Right lobe of liver (tissue), 6 donors: ENCODE measurements at regions not wholly inside any gene's neighbourhood (a gene's known extent, or its start where the extent isn't known, plus 50 kb on each side); places are given as distances from the start of the nearest gene placed in this dataset.

Experiments used
- ATAC-seq, 4 donors: fragments of 200-7000 bp; cut with Tn5 transposase; one replicate each; pipeline ENCODE4 v1.9.1; 2020; ENCODE audit warnings: mild to moderate bottlenecking in 4 of 4, moderate library complexity in 4 of 4
- DNase-seq, 3 donors: peaks; one replicate each; pipeline ENCODE4 v3.0.0-alpha.2; 2020
- H3K27ac ChIP-seq, 3 donors: fragments of 200-600 bp; one replicate each; pipeline ENCODE4 v1.8.0; 2022
- H3K27me3 ChIP-seq, 2 donors: fragments of 200-600 bp; one replicate each; pipeline ENCODE4 v1.8.0; 2022
- H3K36me3 ChIP-seq, 4 donors: fragments of 200-600 bp; sonication (generic) in 1 of 4; one replicate each; pipeline versions ENCODE4 v1.5.1 to v1.8.0; 2017 to 2022; ENCODE audit warnings: control low read depth in 1 of 4
- H3K4me1 ChIP-seq, 4 donors: fragments of 200-600 bp; sonication (generic) in 1 of 4; one replicate each; pipeline versions ENCODE4 v1.5.1 to v1.8.0; 2017 to 2022; ENCODE audit warnings: control low read depth in 1 of 4
- H3K4me3 ChIP-seq, 3 donors: fragments of 200-600 bp; one replicate each; pipeline ENCODE4 v1.8.0; 2022
- H3K9me3 ChIP-seq, 4 donors: fragments of 200-600 bp; sonication (generic) in 1 of 4; one replicate each; pipeline versions ENCODE4 v1.5.1 to v1.8.0; 2017 to 2022; ENCODE audit warnings: control low read depth in 1 of 4
- POLR2A ChIP-seq: fragments of 450-650 bp; IDR thresholded peaks from one replicate; pipeline ENCODE4 v1.6.1; 2017; ENCODE audit warnings: antibody characterized with exemption, mild to moderate bottlenecking
- WGBS: methylation state at CpG from one replicate; pipeline ENCODE4 v1.1.6; 2018; ENCODE audit warnings: low coverage, low lambda C conversion rate; ENCODE audit not compliant: insufficient coverage; ENCODE audit errors: missing lambda C conversion rate; 5-methylcytosine and 5-hydroxymethylcytosine counted together
- intact Hi-C, 2 donors: fragments of 100-400 bp; cut with DNase I; formaldehyde crosslinking; loops; one replicate each; pipeline versions ENCODE4 v1.11.2 to v1.14.1; 2022
- TF ChIP-seq, protein P1 (sequence below), 4 donors: fragments of 200-600 bp in 3 of 4; fragments of 450-650 bp in 1 of 4; IDR thresholded peaks; one replicate each; pipeline versions ENCODE4 v1.5.1 to v1.8.0; 2016 to 2022; ENCODE audit warnings: antibody characterized with exemption in 4 of 4, mild to moderate bottlenecking in 2 of 4
- donor health status: DM: no; HTN: yes; CAD: no.
- donor health status: DM: no; HTN: no; CAD: no.
- donor health status: DM: no; HTN: no; CAD: no.
- donor health status: DM: no; HTN: yes; CAD: no.
- donor health status: DM: no; HTN: yes; CAD: no.

DNA sequence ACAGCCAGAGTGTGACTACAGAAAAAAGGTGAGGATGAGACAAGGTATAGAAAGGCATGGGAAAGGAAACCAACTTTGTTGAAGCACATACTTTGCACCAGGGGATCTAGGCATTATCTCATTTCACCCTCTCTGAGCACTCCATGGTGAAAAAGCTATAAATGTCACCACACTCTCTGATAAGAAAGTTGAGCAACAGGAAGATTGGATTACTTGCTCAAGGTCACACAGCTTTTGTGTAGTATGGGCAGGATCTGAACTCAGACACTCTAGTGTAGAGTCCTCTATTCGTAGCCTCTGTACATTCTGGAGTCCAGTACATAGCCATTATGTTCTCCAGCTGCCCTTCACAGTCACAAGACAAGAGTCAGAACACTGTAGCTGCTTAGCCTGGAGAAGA lies 163.4 kb upstream of the SEMA6D start:
- H3K27me3 ChIP-seq = no peaks in the 10 kb centered on the region
- no peak overlapping the region for H3K4me3 ChIP-seq
- no peak for DNase-seq
- no peak overlapping the region for H3K27ac ChIP-seq
- intact Hi-C loops = no loop called here
- no peaks in the 10 kb centered on the region for H3K9me3 ChIP-seq
- WGBS = 55% methylated on average over 1 of the region's 1 CpG
- TF ChIP-seq, protein P1, sequence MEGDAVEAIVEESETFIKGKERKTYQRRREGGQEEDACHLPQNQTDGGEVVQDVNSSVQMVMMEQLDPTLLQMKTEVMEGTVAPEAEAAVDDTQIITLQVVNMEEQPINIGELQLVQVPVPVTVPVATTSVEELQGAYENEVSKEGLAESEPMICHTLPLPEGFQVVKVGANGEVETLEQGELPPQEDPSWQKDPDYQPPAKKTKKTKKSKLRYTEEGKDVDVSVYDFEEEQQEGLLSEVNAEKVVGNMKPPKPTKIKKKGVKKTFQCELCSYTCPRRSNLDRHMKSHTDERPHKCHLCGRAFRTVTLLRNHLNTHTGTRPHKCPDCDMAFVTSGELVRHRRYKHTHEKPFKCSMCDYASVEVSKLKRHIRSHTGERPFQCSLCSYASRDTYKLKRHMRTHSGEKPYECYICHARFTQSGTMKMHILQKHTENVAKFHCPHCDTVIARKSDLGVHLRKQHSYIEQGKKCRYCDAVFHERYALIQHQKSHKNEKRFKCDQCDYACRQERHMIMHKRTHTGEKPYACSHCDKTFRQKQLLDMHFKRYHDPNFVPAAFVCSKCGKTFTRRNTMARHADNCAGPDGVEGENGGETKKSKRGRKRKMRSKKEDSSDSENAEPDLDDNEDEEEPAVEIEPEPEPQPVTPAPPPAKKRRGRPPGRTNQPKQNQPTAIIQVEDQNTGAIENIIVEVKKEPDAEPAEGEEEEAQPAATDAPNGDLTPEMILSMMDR (IDR thresholded peaks at IDR 0.05) = no peak
- TF ChIP-seq POLR2A = no peak
- H3K4me1 ChIP-seq = no peaks in the 10 kb centered on the region
- no peak for ATAC-seq
- no peaks in the 10 kb centered on the region for H3K36me3 ChIP-seq

DNA sequence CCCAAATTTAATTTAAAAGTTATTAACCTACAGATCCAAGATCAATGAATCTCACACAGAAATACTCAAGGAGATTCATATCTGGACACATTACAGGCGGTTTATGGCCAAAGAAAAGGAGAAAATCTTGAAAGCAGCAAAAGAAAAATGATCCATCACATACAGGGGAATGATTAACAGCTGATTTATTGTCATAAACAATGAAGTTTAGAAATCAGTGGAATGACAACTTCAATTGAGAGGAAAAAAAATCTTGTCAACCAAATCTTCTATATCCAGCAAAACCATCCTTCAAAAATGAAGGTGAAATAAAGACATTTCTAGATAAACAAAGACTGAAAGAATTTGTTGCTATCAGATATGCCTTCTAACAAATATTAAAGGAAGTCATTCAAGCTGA lies 156.2 kb upstream of the SEMA6D start:
- Histone ChIP-seq H3K4me3 (no peak overlapping the region), H3K27me3 (no peaks in the 10 kb centered on the region), H3K9me3 (no peaks in the 10 kb centered on the region), H3K36me3 (no peaks in the 10 kb centered on the region), H3K27ac (no peak overlapping the region), H3K4me1 (no peaks in the 10 kb centered on the region)
- WGBS = 13% methylated on average over 1 of the region's 1 CpG
- DNase-seq (no peak), ATAC-seq (no peak)
- intact Hi-C loops = no loop called here
- TF ChIP-seq POLR2A = no peak
- TF ChIP-seq, protein P1 (IDR thresholded peaks at IDR 0.05) = no peak

DNA sequence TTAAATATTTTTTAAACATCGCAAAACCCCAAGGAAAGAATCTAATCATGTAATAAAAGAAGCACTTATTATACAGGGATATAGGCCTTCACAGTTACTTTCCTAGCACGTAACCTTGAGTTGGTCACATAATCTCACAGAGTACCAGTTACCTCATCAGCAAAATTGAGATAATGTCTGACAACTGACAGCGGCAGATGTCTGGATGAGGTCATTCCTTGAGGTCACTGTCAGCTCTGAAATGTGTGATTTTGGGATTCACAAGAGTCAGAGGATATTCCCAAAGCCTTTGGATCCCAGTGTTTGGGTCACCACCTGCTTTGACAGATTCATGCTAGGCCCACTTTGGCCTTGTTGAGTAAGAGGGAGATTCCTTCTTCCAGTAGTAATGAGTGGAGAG lies 151.4 kb upstream of the SEMA6D start:
- WGBS = 79% methylated on average over 3 of the region's 3 CpGs
- Histone ChIP-seq H3K9me3 (no peaks in the 10 kb centered on the region), H3K36me3 (no peaks in the 10 kb centered on the region), H3K27ac (no peak overlapping the region), H3K27me3 (no peaks in the 10 kb centered on the region), H3K4me3 (no peak overlapping the region), H3K4me1 (no peaks in the 10 kb centered on the region)
- ATAC-seq = no peak
- TF ChIP-seq POLR2A = no peak
- TF ChIP-seq, protein P1 (IDR thresholded peaks at IDR 0.05) = no peak
- intact Hi-C loops = no loop called here
- no peak for DNase-seq

DNA sequence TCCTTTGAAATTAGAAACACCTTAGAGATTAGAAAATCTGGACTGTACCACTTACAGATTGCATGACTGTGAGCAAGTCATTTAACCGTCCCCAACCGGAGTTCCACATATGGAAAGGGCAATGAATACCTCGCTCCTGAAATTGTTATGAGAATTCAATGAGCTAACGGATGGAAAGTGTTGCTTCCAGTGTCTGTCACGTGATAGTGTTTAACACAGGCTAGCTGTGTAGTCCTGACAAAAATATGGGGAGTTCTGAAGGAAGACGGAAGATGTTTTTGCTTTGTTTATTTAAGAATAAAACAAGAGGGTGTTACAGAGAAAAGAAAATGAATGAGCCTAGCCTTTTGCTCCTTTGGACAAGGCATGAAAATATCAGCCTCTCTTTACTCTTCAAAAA lies 150.7 kb upstream of the SEMA6D start:
- 70% methylated on average over 6 of the region's 6 CpGs for WGBS
- TF ChIP-seq POLR2A = no peak
- TF ChIP-seq, protein P1 (IDR thresholded peaks at IDR 0.05) = no peak
- DNase-seq (no peak), ATAC-seq (no peak)
- Histone ChIP-seq H3K9me3 (no peaks in the 10 kb centered on the region), H3K4me3 (no peak overlapping the region), H3K27ac (no peak overlapping the region), H3K4me1 (no peaks in the 10 kb centered on the region), H3K36me3 (no peaks in the 10 kb centered on the region), H3K27me3 (no peaks in the 10 kb centered on the region)
- intact Hi-C loops = no loop called here

DNA sequence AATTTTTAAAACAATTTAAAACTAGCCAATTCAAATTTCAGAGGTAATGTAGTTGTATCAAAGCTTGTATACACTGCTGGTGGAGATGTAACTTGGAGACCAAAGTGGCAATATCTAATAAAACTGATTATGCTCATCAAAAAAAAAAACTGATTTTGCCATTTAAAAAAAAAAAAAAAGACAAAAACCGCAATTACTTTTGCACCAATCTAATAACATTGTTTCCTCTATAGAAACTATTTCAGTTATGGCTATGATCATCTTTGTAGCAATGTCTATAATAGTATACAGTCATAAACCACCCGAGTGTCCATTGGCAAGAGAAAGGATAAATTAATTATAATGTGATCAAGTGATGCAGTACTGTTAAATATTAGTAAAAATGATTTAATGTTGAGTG lies 149.3 kb upstream of the SEMA6D start:
- Histone ChIP-seq H3K27ac (no peak overlapping the region), H3K4me3 (no peak overlapping the region), H3K4me1 (no peaks in the 10 kb centered on the region), H3K9me3 (no peaks in the 10 kb centered on the region), H3K36me3 (no peaks in the 10 kb centered on the region), H3K27me3 (no peaks in the 10 kb centered on the region)
- DNase-seq (no peak), ATAC-seq (no peak)
- no peak for TF ChIP-seq POLR2A
- TF ChIP-seq, protein P1 (IDR thresholded peaks at IDR 0.05) = no peak
- intact Hi-C loops = no loop called here
- WGBS = 66% methylated on average over 2 of the region's 2 CpGs
